Skeletal muscle satellite cell (primary cell): ENCODE measurements at regions not wholly inside any gene's neighbourhood (a gene's known extent, or its start where the extent isn't known, plus 50 kb on each side); places are given as distances from the start of the nearest gene placed in this dataset.
"Not testable (repeated sequence)": the region's sequence is repeated elsewhere in the genome, so short reads cannot be mapped to it uniquely, and the experiment has no call there.

Source experiments
- H3K27me3 ChIP-seq: 2 replicates; pipeline ENCODE4 v1.7.0; 2013; ENCODE audit warnings: low read length; ENCODE audit not compliant: control insufficient read depth, insufficient read depth
- H3K36me3 ChIP-seq: 2 replicates; pipeline ENCODE4 v1.7.0; 2013; ENCODE audit warnings: mild to moderate bottlenecking, control low read depth, low read length; ENCODE audit not compliant: insufficient read depth
- H3K4me1 ChIP-seq: 2 replicates; pipeline ENCODE4 v1.7.0; 2013; ENCODE audit warnings: low read length; ENCODE audit not compliant: control insufficient read depth, insufficient read depth
- H3K4me2 ChIP-seq: 2 replicates; pipeline ENCODE4 v1.7.0; 2013; ENCODE audit warnings: mild to moderate bottlenecking, low read length
- H3K4me3 ChIP-seq: 2 replicates; pipeline ENCODE4 v1.7.0; 2013; ENCODE audit warnings: low read length
- H3K9ac ChIP-seq: 2 replicates; pipeline ENCODE4 v1.7.0; 2013; ENCODE audit warnings: mild to moderate bottlenecking, low read depth, low read length, moderate library complexity
- H3K9me3 ChIP-seq: replicated peaks from 2 replicates; pipeline ENCODE4 v1.7.0; 2013; ENCODE audit warnings: mild to moderate bottlenecking, control low read depth, low read length

- no peak overlapping the region for H3K4me3 ChIP-seq
- H3K4me1 ChIP-seq = no peaks in the 10 kb centered on the region
- no peak overlapping the region for H3K9ac ChIP-seq
- H3K36me3 ChIP-seq = no peaks in the 10 kb centered on the region
- H3K27me3 ChIP-seq = peaks cover 5% of the 10 kb centered on the region
- H3K4me2 ChIP-seq = no peak overlapping the region
- H3K9me3 ChIP-seq = no peaks in the 10 kb centered on the region
Observed at GRCh38 chr21:35730325-35730724, 330.0 kb downstream of the SETD4 start.

GRCh38 chr21:35727830-35728229 is 332.5 kb downstream of the SETD4 start:
- Histone ChIP-seq H3K4me2 (no peak overlapping the region), H3K4me3 (no peak overlapping the region), H3K9me3 (no peaks in the 10 kb centered on the region)

DNA sequence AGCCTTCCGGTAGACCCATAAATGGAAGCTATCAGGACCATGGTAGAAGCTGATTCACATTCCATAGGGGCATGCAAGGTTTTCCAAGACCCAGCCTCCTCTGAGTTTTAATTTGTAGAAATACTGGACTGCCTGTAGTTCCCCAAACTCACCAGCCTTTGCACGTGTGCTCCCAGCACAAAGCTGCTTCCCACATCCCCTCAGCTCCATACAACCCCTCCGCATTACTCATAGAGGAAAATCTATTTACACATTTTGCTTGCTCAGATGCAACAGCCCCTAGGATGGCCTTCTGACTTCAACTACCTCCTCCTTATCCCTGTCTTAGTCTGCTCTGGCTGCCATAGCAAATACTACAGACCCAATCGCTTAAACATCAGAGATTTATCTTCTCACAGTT is 336.2 kb downstream of the SETD4 start:
- Histone ChIP-seq H3K27me3 (no peaks in the 10 kb centered on the region), H3K4me1 (no peaks in the 10 kb centered on the region), H3K4me3 (no peak overlapping the region), H3K9ac (no peak overlapping the region), H3K36me3 (no peaks in the 10 kb centered on the region), H3K9me3 (no peaks in the 10 kb centered on the region), H3K4me2 (no peak overlapping the region)

More at GRCh38 chr21:35727830-35728229, 332.5 kb downstream of the SETD4 start:
- Histone ChIP-seq H3K9ac (no peak overlapping the region), H3K36me3 (no peaks in the 10 kb centered on the region), H3K4me1 (no peaks in the 10 kb centered on the region), H3K27me3 (peaks cover 5% of the 10 kb centered on the region)

DNA sequence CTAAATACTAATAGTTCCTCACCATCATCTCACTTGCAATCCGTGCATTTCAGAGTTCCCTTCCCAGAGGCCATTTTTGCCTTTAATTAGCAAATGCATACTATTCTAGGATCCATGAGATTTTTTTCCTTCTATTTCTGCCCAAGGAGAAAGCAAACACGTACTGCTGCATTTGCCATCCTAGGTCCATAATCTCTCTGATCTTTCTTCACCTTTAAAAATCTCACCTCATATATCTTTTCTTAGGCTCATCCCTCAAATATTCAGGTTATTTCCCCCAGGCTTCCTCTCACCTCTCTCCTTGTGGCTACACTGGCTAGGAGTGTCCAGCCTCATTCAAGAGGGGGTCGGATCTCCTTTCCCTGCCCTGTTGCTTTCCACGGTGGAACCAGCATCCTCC is 338.6 kb downstream of the SETD4 start:
- H3K9ac ChIP-seq = no peak overlapping the region
- no peaks in the 10 kb centered on the region for H3K4me1 ChIP-seq
- H3K27me3 ChIP-seq = peaks cover 5% of the 10 kb centered on the region
- no peak overlapping the region for H3K4me2 ChIP-seq
- no peak overlapping the region for H3K4me3 ChIP-seq
- H3K9me3 ChIP-seq = no peaks in the 10 kb centered on the region
- H3K36me3 ChIP-seq = no peaks in the 10 kb centered on the region

GRCh38 chr21:35720208-35720731 is 340.1 kb downstream of the SETD4 start:
- Histone ChIP-seq H3K4me3 (no peak overlapping the region), H3K4me2 (no peak overlapping the region), H3K9me3 (no peaks in the 10 kb centered on the region), H3K9ac (no peak overlapping the region), H3K36me3 (no peaks in the 10 kb centered on the region), H3K4me1 (no peaks in the 10 kb centered on the region), H3K27me3 (peaks cover 14% of the 10 kb centered on the region)

GRCh38 chr21:35719080-35719479 is 341.2 kb downstream of the SETD4 start:
- Histone ChIP-seq H3K36me3 (no peaks in the 10 kb centered on the region), H3K9ac (no peak overlapping the region), H3K27me3 (peaks cover 21% of the 10 kb centered on the region), H3K4me3 (no peak overlapping the region), H3K4me2 (no peak overlapping the region), H3K9me3 (no peaks in the 10 kb centered on the region), H3K4me1 (no peaks in the 10 kb centered on the region)

- H3K4me3 ChIP-seq = no peak overlapping the region
- H3K4me2 ChIP-seq = no peak overlapping the region
- no peaks in the 10 kb centered on the region for H3K36me3 ChIP-seq
- H3K9ac ChIP-seq = no peak overlapping the region
- H3K4me1 ChIP-seq = no peaks in the 10 kb centered on the region
- H3K9me3 ChIP-seq = no peaks in the 10 kb centered on the region
- peaks cover 21% of the 10 kb centered on the region for H3K27me3 ChIP-seq
Observed at GRCh38 chr21:35716876-35717565, 343.3 kb downstream of the SETD4 start.

GRCh38 chr21:35713914-35714313 is 346.4 kb downstream of the SETD4 start:
- Histone ChIP-seq H3K27me3 (peaks cover 25% of the 10 kb centered on the region), H3K4me2 (no peak overlapping the region), H3K4me3 (no peak overlapping the region), H3K9ac (no peak overlapping the region), H3K9me3 (no peaks in the 10 kb centered on the region), H3K36me3 (no peaks in the 10 kb centered on the region), H3K4me1 (no peaks in the 10 kb centered on the region)

GRCh38 chr21:35711661-35712060 is 348.7 kb downstream of the SETD4 start:
- H3K9ac ChIP-seq = no peak overlapping the region
- H3K4me2 ChIP-seq = no peak overlapping the region
- peaks cover 32% of the 10 kb centered on the region for H3K27me3 ChIP-seq
- H3K4me1 ChIP-seq = no peaks in the 10 kb centered on the region
- H3K36me3 ChIP-seq = no peaks in the 10 kb centered on the region
- H3K4me3 ChIP-seq = no peak overlapping the region
- H3K9me3 ChIP-seq = no peaks in the 10 kb centered on the region

GRCh38 chr21:35711213-35711612 is 349.1 kb downstream of the SETD4 start:
- Histone ChIP-seq H3K9me3 (no peaks in the 10 kb centered on the region), H3K4me2 (no peak overlapping the region), H3K27me3 (peaks cover 32% of the 10 kb centered on the region), H3K36me3 (no peaks in the 10 kb centered on the region), H3K9ac (no peak overlapping the region), H3K4me1 (no peaks in the 10 kb centered on the region), H3K4me3 (no peak overlapping the region)

- H3K27me3 ChIP-seq = peaks cover 30% of the 10 kb centered on the region
- H3K9ac ChIP-seq, H3K9me3 ChIP-seq: not testable (repeated sequence)
Observed at GRCh38 chr21:35709990-35710389, 350.3 kb downstream of the SETD4 start.

GRCh38 chr21:35705888-35706287 is 354.4 kb downstream of the SETD4 start:
- no peaks in the 10 kb centered on the region for H3K36me3 ChIP-seq
- H3K9me3 ChIP-seq = no peaks in the 10 kb centered on the region
- H3K4me2 ChIP-seq = no peak overlapping the region
- H3K9ac ChIP-seq = no peak overlapping the region
- H3K4me3 ChIP-seq = no peak overlapping the region
- no peaks in the 10 kb centered on the region for H3K4me1 ChIP-seq
- peaks cover 24% of the 10 kb centered on the region for H3K27me3 ChIP-seq

More at GRCh38 chr21:35709990-35710389, 350.3 kb downstream of the SETD4 start:
- H3K36me3 ChIP-seq, H3K4me3 ChIP-seq, H3K4me2 ChIP-seq, H3K4me1 ChIP-seq: not testable (repeated sequence)
